ENCODE measurements at regions not wholly inside any gene's neighbourhood (a gene's known extent, or its start where the extent isn't known, plus 50 kb on each side); places are given as distances from the start of the nearest gene placed in this dataset.

GRCh38 chr10:7478727-7479457, 68.1 kb upstream of the SFMBT2 start:
- no peak for DNase-seq (ENCODE audit: low read depth in 2 of 2)

- DNase-seq (ENCODE audit: low read depth in 2 of 2), result no peak
These were observed 66.9 kb upstream of the SFMBT2 start for GRCh38 chr10:7477538-7478334.

GRCh38 chr10:7475939-7476338, 65.1 kb upstream of the SFMBT2 start:
- DNase-seq (ENCODE audit: low read depth in 2 of 2), result no peak

GRCh38 chr10:7475046-7475911, 64.4 kb upstream of the SFMBT2 start:
- no peak for DNase-seq (ENCODE audit: low read depth in 2 of 2)

GRCh38 chr10:7474388-7474787, 63.6 kb upstream of the SFMBT2 start:
- DNase-seq (ENCODE audit: low read depth in 2 of 2), result no peak

GRCh38 chr10:7473474-7473873, 62.6 kb upstream of the SFMBT2 start:
- no peak for DNase-seq (ENCODE audit: low read depth in 2 of 2)

- DNase-seq (ENCODE audit: low read depth in 2 of 2), result no peak
These were observed 61.0 kb upstream of the SFMBT2 start for GRCh38 chr10:7471720-7472367.

- DNase-seq (ENCODE audit: low read depth in 2 of 2), result no peak
These were observed 59.5 kb upstream of the SFMBT2 start for GRCh38 chr10:7470371-7470770.

GRCh38 chr10:7467031-7467667, 56.3 kb upstream of the SFMBT2 start:
- DNase-seq (ENCODE audit: low read depth in 2 of 2), result no peak

GRCh38 chr10:7464691-7465090, 53.9 kb upstream of the SFMBT2 start:
- no peak for DNase-seq (ENCODE audit: low read depth in 2 of 2)

All from stimulated activated CD8-positive, alpha-beta memory T cell treated with anti-CD3 and anti-CD28 coated beads, Interleukin-2, amount 100 ng/mL, for 1 hour (primary cell).